NAMALWA (cell line): ENCODE measurements at regions not wholly inside any gene's neighbourhood (a gene's known extent, or its start where the extent isn't known, plus 50 kb on each side); places are given as distances from the start of the nearest gene placed in this dataset.
"Not testable (repeated sequence)": the region's sequence is repeated elsewhere in the genome, so short reads cannot be mapped to it uniquely, and the experiment has no call there.

Experiments
- DNase-seq: peaks from one replicate; pipeline ENCODE4 v3.0.0-alpha.2; 2015; ENCODE audit warnings: low spot score

GRCh38 chr1:199791495-199791894, 236.0 kb upstream of the NR5A2 start:
- DNase-seq, result no peak

DNA sequence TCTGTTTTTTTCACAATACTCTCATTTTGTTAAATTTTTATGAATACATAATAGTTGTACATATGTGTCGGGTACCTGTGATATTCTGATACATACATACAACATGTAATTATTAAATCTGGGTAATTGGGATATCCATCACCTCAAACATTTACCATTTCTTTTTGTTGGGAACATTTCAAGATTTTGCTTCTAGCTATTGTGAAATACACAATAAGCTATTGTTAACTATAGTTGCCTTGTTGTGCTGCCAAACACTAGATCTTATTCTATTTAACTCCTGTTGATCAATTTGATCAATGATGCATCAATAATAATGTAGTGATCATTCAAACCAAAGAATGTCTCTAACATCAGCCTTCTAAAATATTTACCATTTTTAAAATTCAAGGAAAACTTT, 234.6 kb upstream of the NR5A2 start:
- no peak for DNase-seq

GRCh38 chr1:199794105-199794863, 233.2 kb upstream of the NR5A2 start:
- no peak for DNase-seq

DNA sequence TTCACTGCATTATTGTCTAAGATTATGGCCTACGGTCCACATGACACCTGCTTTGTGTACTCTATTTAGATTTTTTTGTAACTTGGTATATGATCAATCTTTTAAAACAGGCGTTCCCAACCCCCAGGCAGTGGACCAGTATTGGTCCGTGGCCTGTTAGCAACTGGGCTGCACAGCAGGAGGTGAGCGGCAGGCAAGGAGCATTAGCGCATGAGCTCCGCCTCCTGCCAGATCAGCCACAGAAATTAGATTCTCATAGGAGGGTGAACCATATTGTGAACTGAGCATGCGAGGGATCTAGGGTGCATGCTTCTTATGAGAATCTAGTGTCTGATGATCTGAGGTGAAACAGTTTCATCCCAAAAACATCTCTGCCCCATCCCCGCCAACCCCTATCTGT, 228.4 kb upstream of the NR5A2 start:
- no peak for DNase-seq

DNA sequence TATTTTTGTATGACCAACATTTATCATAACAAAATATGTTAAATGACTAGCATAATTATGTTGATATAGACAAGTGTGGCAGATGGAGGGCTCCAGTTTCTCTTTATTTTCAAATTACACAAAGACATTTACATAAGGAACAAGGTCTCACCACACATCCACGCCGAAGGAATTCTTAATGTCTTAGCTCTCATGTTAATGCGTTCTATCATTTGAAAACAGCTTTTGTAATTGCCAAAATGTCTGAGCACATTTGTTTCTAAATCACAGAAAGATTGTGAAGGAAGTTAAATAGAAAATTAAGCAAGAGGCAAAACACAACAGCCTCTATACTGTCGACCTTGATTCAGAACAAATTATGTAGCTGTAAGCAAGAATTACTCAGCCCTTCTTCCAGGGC, 223.0 kb upstream of the NR5A2 start:
- DNase-seq, result no peak

- DNase-seq, result no peak
Measured at GRCh38 chr1:199808110-199808870, 219.2 kb upstream of the NR5A2 start.

DNA sequence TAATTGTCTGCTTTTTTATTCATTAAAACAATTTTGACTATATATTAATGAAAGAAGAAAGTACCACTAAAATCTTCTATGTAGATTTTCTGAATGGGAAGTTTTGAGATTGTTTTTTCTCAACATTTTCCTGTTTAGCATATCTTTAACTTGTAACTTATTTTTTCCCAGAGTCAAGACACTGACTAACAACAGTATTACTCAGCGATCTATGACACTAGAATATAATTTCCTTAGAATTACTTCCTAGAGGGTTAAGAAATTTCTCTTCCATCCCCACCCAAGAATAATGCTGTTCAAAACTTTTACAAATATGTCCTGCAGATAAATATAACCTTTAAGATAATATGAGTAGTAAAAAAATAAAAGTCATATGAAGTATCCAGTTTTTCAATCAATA, 218.2 kb upstream of the NR5A2 start:
- DNase-seq, result no peak

GRCh38 chr1:199811163-199811562, 216.3 kb upstream of the NR5A2 start:
- no peak for DNase-seq

GRCh38 chr1:199813198-199813597, 214.3 kb upstream of the NR5A2 start:
- DNase-seq, result no peak

- no peak for DNase-seq
Measured at GRCh38 chr1:199815947-199816346, 211.6 kb upstream of the NR5A2 start.

GRCh38 chr1:199817266-199817665, 210.2 kb upstream of the NR5A2 start:
- DNase-seq, result no peak

DNA sequence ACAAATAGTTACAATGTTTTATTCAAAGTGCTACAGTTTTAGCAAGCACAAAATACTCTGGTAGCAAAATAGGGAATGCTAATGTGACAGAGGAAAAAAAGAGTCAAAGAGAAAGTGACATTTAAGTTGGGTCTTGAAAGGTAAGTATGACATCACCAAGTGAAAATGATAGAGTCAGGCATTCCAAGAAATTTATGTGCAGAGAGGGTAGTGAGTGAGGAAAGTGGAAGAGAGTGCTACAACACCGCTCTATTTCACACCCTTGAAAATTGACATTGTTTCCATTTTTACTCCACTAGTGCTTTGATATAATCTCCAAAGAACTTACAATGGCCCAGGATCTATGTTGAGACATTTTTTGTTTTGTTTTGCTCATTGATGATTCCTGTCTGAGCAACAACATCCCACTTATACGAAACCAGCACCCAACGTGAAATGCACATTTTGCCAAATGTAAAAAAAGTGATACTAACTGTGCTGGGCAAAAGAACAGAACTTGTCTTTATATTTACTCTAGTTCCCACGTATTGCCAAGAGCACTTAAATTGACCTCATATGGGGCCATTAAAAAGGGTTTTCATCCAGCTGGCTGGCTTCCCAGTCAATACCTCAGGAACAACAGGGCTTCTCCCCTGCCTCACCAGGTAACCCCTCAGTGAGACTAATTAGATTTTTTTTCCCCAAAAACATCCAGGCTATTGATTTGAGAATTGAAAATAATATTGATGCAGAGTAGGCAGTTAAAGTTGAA, 206.3 kb upstream of the NR5A2 start:
- no peak for DNase-seq

GRCh38 chr1:199832451-199832850, 195.1 kb upstream of the NR5A2 start:
- DNase-seq, result no peak

GRCh38 chr1:199834711-199835110, 192.8 kb upstream of the NR5A2 start:
- DNase-seq, result no peak

- DNase-seq, result no peak
Measured at GRCh38 chr1:199836430-199836829, 191.1 kb upstream of the NR5A2 start.

GRCh38 chr1:199837321-199837720, 190.2 kb upstream of the NR5A2 start:
- DNase-seq, result no peak

- not testable (repeated sequence) for DNase-seq
Measured at GRCh38 chr1:199839608-199840007, 187.9 kb upstream of the NR5A2 start.

- DNase-seq, result not testable (repeated sequence)
Measured at GRCh38 chr1:199843096-199843495, 184.4 kb upstream of the NR5A2 start.

- no peak for DNase-seq
Measured at GRCh38 chr1:199843861-199844260, 183.6 kb upstream of the NR5A2 start.

DNA sequence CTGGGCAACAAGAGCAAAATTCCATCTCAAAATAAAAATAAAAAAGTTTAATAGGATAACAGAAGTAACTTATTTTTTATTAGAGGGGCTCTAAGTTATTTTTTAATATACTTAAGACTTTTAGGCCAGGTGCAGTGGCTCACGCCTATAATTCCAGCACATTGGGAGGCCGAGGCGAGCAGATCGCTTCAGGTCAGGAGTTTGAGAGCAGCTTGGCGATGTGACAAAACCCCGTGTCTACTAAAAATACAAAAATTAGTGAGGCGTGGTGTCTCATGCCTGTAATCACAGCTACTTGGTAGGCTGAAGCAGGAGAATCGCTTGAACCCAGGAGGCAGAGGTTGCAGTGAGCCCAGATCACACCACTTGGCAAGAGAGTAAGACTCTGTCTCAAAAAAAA, 180.5 kb upstream of the NR5A2 start:
- no peak for DNase-seq

GRCh38 chr1:199851439-199852140, 175.9 kb upstream of the NR5A2 start:
- no peak for DNase-seq

DNA sequence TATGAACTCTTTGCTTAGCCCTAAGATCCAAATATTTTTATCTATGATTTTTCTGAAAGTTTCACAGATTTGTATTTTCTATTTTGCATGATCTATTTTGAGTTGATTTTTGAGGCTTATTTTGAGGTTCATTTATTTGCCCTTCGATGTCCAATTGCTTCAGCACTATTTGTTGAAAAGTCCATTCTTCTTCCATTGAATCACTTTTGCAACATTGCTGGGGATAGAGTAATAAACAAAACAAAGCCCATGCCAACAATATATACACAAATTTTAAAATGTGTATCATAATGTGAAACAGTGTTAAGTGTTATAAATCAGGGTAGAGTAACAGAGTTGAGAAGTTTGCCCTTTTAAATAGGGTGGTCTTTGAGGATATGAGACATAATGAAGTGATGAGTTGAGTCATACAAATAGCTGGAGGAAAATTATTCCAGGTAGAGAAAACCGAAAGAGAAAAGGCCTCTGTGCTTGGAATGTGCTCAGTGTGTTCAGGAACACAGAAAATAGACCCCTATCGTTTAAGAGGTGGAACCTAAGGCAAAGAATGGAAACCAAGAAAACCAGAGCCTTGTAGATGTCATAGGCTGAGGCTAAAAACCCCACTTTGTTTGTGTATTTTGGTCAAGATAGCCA, 172.7 kb upstream of the NR5A2 start:
- no peak for DNase-seq
